Lower leg skin (tissue), 4 donors: ENCODE measurements at regions not wholly inside any gene's neighbourhood (a gene's known extent, or its start where the extent isn't known, plus 50 kb on each side); places are given as distances from the start of the nearest gene placed in this dataset.

Experiments
- DNase-seq, 2 donors: peaks; one replicate each; pipeline ENCODE4 v3.0.0-alpha.2; 2019; ENCODE audit warnings: low spot score in 2 of 2
- H3K4me3 ChIP-seq: fragments of 200-600 bp; sonication (generic); 2 replicates; pipeline ENCODE4 v1.5.1; 2017; ENCODE audit warnings: mild to moderate bottlenecking, low read depth; ENCODE audit not compliant: poor library complexity, severe bottlenecking
- POLR2A ChIP-seq, 2 donors: fragments of 450-650 bp; IDR thresholded peaks; one replicate each; pipeline ENCODE4 v1.6.1; 2016 to 2017; ENCODE audit warnings: antibody characterized with exemption in 2 of 2, mild to moderate bottlenecking in 1 of 2, moderate library complexity in 1 of 2
- WGBS, 2 donors: methylation state at CpG; one replicate each; pipeline ENCODE4 v1.1.5; 2018; 5-methylcytosine and 5-hydroxymethylcytosine counted together
- intact Hi-C: fragments of 100-400 bp; cut with DNase I; formaldehyde crosslinking; loops from one replicate; pipeline ENCODE4 v1.15.0; 2023; ENCODE audit warnings: low total_unique reads
- TF ChIP-seq, protein P1 (sequence below), 3 donors: fragments of 450-650 bp; IDR thresholded peaks; one replicate each; pipeline ENCODE4 v1.5.1; 2016; ENCODE audit warnings: antibody characterized with exemption in 3 of 3, mild to moderate bottlenecking in 3 of 3, moderate library complexity in 2 of 3

DNA sequence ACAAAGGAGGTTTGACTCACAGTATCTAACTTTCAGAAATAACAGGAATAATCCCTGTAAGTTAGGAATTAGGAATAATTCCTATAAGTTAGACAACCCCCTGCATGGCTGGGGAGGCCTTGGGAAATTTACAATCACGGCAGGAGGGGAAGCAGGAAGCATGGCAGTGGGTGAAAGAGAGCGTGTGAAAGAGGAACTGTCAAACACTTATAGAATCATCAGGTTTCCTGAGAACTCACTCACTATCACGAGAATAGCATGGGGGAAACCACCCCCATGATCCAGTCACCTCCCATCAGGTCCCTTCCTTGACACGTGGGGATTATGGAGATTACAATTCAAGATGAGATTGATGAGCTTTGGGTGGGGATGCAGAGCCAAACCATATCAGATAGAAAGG is 385.5 kb downstream of the IL20RB start:
- WGBS, 2 donors, result 48 to 53% methylated on average over 4 of the region's 4 CpGs
- no peak overlapping the region for H3K4me3 ChIP-seq
- TF ChIP-seq POLR2A (IDR thresholded peaks at IDR 0.05), result no peak
- TF ChIP-seq, protein P1, sequence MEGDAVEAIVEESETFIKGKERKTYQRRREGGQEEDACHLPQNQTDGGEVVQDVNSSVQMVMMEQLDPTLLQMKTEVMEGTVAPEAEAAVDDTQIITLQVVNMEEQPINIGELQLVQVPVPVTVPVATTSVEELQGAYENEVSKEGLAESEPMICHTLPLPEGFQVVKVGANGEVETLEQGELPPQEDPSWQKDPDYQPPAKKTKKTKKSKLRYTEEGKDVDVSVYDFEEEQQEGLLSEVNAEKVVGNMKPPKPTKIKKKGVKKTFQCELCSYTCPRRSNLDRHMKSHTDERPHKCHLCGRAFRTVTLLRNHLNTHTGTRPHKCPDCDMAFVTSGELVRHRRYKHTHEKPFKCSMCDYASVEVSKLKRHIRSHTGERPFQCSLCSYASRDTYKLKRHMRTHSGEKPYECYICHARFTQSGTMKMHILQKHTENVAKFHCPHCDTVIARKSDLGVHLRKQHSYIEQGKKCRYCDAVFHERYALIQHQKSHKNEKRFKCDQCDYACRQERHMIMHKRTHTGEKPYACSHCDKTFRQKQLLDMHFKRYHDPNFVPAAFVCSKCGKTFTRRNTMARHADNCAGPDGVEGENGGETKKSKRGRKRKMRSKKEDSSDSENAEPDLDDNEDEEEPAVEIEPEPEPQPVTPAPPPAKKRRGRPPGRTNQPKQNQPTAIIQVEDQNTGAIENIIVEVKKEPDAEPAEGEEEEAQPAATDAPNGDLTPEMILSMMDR (IDR thresholded peaks at IDR 0.05), result no peak
- no peak for DNase-seq
- intact Hi-C loops, result loop anchor here (10.0 kb wide), 1 partner anchor 62 kb away; no protein-coding TSS in a partner anchor

DNA sequence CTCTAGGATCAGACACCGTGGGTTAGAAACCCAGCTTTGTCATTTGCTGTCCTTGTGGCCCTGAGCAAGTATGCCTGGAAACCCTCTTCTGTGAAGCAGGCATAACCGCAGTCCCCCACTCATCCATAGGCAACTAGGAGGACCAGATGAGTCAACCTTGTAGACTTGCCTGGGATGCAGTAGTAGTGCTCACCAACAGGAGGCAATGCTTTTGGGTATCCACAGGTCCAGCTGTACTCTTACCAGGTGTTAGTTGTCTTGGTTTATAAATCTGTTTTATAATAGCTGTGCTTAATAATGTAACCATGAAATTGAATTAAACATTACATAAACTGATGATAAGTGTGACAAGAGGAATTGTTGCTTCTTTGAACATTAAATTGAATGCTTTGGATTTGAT is 389.3 kb downstream of the IL20RB start:
- intact Hi-C loops, result loop anchor here (10.0 kb wide), 1 partner anchor 58 kb away; no protein-coding TSS in a partner anchor
- 83 to 85% methylated on average over 2 of the region's 2 CpGs for WGBS, 2 donors
- H3K4me3 ChIP-seq, result no peak overlapping the region
- DNase-seq, result no peak
- no peak for TF ChIP-seq POLR2A (IDR thresholded peaks at IDR 0.05)
- TF ChIP-seq, protein P1 (IDR thresholded peaks at IDR 0.05), result no peak

DNA sequence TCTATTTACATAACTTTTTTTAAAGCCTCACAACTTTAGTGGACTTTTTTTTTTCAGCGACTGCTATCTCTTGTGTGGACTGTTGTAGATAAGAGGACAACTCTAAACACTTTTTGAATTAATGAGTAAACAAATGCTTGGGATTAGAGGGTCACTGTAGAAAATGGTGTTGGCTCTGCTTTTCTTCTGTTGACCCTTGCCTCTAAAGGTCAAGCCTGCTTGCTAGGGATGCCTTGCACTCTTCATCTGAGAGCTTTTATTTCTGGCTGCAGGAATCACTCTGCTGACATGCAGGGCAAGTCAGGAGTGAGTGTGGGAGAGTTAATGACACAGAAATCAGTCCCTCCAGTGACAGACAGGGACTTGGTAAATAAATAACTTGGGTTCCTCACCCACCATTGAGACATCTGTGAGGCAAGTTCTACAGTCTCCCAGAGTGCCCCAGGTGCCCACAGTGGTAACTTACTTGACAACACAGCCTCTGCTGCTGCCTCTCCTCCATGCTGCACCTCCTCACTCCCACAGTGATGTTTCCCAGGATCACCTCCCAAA is 390.1 kb downstream of the IL20RB start:
- WGBS, 2 donors, result 24 to 25% methylated on average over 1 of the region's 1 CpG
- H3K4me3 ChIP-seq, result no peak overlapping the region
- TF ChIP-seq, protein P1 (IDR thresholded peaks at IDR 0.05), result no peak
- no peak for TF ChIP-seq POLR2A (IDR thresholded peaks at IDR 0.05)
- intact Hi-C loops, result loop anchor here (10.0 kb wide), 1 partner anchor 57 kb away; no protein-coding TSS in a partner anchor
- DNase-seq, result no peak

DNA sequence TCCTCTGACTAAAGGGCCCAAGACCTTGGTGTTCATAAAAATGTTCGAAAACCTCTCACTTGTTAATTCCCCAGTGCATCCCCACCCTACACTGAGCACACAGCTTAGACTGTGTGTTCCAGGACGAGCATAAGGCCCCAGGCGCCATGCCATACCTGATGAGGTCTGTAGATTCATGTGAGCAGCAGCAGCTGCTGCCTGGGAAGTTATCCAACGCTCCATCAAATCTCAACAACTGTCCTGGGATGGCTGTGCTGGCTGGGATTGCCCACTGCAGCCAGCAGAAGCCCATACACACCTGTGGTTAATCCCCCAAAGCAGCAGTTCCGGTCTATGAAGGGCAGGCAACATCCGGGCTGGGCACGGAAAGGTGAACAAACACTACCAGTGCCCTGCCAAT is 391.2 kb downstream of the IL20RB start:
- DNase-seq, result no peak
- 71 to 76% methylated on average over 7 of the region's 7 CpGs for WGBS, 2 donors
- intact Hi-C loops, result loop anchor here (10.0 kb wide), 1 partner anchor 56 kb away; no protein-coding TSS in a partner anchor
- TF ChIP-seq POLR2A (IDR thresholded peaks at IDR 0.05), result no peak
- TF ChIP-seq, protein P1 (IDR thresholded peaks at IDR 0.05), result no peak
- H3K4me3 ChIP-seq, result no peak overlapping the region

DNA sequence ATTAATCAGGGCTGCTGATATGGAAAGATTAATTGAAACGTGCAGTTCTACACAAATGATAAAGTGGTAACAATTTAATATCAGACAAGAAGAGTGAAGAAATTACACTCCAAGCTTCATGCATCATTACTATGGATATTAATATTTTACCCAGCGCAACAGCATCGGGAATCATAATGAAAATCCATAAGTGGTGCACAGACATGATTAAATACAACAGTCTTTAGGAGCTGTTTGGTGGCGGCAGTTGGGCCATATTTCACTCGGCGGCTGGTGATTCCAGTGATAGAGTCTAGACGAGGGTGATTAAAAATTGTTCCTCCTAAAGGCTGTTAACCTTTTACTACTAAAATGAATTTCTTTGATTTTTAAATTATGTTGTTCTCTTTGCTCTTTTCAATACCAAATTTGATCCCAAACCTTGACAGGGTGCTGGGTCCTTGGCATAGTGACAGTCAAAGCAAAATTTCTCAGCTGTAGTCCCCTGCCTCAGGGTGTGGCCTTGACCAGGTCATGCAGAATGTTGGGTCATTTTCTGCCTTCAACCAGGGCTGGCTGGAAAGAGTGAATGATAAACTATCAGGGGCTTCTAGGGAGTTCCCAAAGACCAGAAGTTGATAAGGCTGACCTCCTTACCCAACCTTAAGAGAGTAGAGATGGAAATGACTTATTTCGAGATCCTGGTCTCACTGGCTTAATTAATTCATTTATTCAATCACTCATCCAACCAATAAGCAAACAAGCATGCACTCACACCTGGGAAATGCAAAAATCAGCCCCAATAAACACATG is 392.0 kb downstream of the IL20RB start:
- TF ChIP-seq POLR2A (IDR thresholded peaks at IDR 0.05), result no peak
- TF ChIP-seq, protein P1 (IDR thresholded peaks at IDR 0.05), result no peak
- WGBS, 2 donors, result 80 to 85% methylated on average over 8 of the region's 8 CpGs
- no peak overlapping the region for H3K4me3 ChIP-seq
- intact Hi-C loops, result loop anchor here (10.0 kb wide), 1 partner anchor 55 kb away; no protein-coding TSS in a partner anchor
- no peak for DNase-seq
